Colonic mucosa (tissue), 4 donors: ENCODE measurements at regions not wholly inside any gene's neighbourhood (a gene's known extent, or its start where the extent isn't known, plus 50 kb on each side); places are given as distances from the start of the nearest gene placed in this dataset.

Experiments used
- DNase-seq: peaks from one replicate; pipeline ENCODE4 v3.0.0-alpha.2; 2020
- H3K27ac ChIP-seq: fragments of 200-600 bp; one replicate; pipeline ENCODE4 v1.8.0; 2021
- H3K27me3 ChIP-seq: fragments of 200-600 bp; one replicate; pipeline ENCODE4 v1.8.0; 2021
- H3K36me3 ChIP-seq: fragments of 200-600 bp; one replicate; pipeline ENCODE4 v1.8.0; 2021
- H3K4me1 ChIP-seq: fragments of 200-600 bp; one replicate; pipeline ENCODE4 v1.8.0; 2021; ENCODE audit warnings: mild to moderate bottlenecking
- H3K4me3 ChIP-seq: fragments of 200-600 bp; one replicate; pipeline ENCODE4 v1.8.0; 2021
- H3K9ac ChIP-seq, 2 donors: one replicate each; pipeline ENCODE4 v1.7.0; 2013; ENCODE audit warnings: control low read depth in 2 of 2, low read depth in 2 of 2, low read length in 2 of 2
- H3K9me3 ChIP-seq: fragments of 200-600 bp; one replicate; pipeline ENCODE4 v1.8.0; 2021
- intact Hi-C: fragments of 100-400 bp; cut with DNase I; formaldehyde crosslinking; loops from one replicate; pipeline ENCODE4 v1.14.1; 2022
- TF ChIP-seq, protein P1 (sequence below): fragments of 200-600 bp; IDR thresholded peaks from one replicate; pipeline ENCODE4 v1.8.0; 2022; ENCODE audit warnings: antibody characterized with exemption, mild to moderate bottlenecking
- donor health status: healthy.
- donor health status: DM: no; HTN: no; CAD: no.
- donor health status: DM: no; HTN: no; CAD: no.

DNA sequence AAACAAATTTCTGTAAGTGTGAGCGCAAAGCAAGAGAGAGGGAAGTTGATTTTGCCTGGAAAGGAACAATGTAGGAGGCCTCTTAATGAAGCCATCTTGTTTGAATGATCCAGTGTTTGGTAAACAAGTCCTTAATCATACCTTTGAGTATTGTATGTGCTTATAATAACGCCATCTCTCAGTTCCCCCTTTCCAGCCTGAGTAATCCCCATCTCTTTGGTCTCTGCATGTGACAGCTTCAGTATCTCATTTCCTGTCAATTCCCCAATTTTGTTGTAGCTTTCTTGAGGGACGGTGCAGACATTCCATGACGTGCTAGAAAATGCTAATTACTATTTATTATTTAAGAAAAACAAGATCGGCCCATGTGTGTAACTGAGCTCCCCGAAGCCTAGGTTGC lies 349.3 kb upstream of the NR2F2 start:
- Histone ChIP-seq H3K36me3 (no peaks in the 10 kb centered on the region), H3K4me3 (no peak overlapping the region), H3K4me1 (no peaks in the 10 kb centered on the region), H3K27ac (no peak overlapping the region), H3K9me3 (no peaks in the 10 kb centered on the region), H3K9ac (no peak overlapping the region), H3K27me3 (no peaks in the 10 kb centered on the region)
- intact Hi-C loops: no loop called here
- DNase-seq: no peak
- TF ChIP-seq, protein P1, sequence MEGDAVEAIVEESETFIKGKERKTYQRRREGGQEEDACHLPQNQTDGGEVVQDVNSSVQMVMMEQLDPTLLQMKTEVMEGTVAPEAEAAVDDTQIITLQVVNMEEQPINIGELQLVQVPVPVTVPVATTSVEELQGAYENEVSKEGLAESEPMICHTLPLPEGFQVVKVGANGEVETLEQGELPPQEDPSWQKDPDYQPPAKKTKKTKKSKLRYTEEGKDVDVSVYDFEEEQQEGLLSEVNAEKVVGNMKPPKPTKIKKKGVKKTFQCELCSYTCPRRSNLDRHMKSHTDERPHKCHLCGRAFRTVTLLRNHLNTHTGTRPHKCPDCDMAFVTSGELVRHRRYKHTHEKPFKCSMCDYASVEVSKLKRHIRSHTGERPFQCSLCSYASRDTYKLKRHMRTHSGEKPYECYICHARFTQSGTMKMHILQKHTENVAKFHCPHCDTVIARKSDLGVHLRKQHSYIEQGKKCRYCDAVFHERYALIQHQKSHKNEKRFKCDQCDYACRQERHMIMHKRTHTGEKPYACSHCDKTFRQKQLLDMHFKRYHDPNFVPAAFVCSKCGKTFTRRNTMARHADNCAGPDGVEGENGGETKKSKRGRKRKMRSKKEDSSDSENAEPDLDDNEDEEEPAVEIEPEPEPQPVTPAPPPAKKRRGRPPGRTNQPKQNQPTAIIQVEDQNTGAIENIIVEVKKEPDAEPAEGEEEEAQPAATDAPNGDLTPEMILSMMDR: no peak

DNA sequence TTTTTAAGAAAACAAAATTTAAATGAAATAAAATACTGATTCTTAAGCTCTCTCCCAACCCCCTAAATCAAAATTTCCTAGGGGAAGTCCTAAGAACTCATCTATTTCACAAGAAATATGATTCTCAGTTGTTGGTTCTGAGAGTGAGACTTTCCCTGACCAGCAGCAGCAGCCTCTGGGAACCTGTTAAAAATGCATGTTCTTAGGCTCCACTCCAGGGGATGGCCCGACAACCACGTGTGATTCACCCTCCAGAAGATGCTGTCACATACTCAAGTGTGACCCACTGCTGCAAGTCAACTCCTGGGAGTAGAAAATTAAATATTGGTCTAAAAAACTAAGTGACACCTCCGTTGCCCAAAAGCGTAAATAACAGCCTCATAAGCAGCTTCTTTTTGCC lies 343.2 kb upstream of the NR2F2 start:
- Histone ChIP-seq H3K27ac (no peak overlapping the region), H3K9ac (no peak overlapping the region), H3K27me3 (no peaks in the 10 kb centered on the region), H3K4me3 (no peak overlapping the region), H3K4me1 (no peaks in the 10 kb centered on the region), H3K36me3 (no peaks in the 10 kb centered on the region), H3K9me3 (no peaks in the 10 kb centered on the region)
- intact Hi-C loops: no loop called here
- no peak for DNase-seq
- TF ChIP-seq, protein P1: no peak

DNA sequence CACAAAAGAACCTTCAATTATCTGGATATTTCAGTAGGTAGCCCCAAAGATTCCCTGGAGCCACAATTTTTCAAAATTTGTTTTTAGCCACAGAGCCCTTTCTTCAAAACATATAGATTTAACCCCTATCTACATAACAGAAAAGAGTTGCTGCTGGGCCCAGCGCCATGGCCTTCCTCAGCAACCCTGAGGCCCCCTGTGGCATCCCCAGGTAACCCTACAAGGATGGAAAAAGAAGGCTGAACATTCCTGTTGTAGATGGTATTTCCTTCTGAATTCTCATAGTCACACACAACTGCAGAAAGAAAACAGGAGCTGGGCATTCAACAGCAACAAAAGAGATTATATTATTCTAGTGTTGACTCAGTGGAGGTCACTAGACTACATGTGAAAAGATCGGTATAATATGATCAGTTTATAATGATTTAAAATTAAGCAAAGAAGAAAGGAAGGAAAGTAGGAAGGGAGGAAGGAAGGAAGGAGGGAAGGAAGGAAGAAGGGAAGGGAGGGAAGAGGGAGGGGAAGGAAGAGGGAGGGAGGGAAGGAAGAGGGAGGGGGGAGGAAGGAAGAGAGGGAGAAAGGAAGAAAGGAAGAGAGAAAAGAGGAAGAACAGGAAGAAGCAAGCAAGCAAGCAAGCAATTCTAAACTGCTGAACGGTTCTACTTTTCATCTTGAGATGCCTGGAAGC lies 342.5 kb upstream of the NR2F2 start:
- H3K4me1 ChIP-seq: no peaks in the 10 kb centered on the region
- TF ChIP-seq, protein P1: no peak
- H3K36me3 ChIP-seq: no peaks in the 10 kb centered on the region
- no peaks in the 10 kb centered on the region for H3K9me3 ChIP-seq
- H3K9ac ChIP-seq: no peak overlapping the region
- no peak overlapping the region for H3K27ac ChIP-seq
- no peak overlapping the region for H3K4me3 ChIP-seq
- intact Hi-C loops: no loop called here
- no peaks in the 10 kb centered on the region for H3K27me3 ChIP-seq
- no peak for DNase-seq

DNA sequence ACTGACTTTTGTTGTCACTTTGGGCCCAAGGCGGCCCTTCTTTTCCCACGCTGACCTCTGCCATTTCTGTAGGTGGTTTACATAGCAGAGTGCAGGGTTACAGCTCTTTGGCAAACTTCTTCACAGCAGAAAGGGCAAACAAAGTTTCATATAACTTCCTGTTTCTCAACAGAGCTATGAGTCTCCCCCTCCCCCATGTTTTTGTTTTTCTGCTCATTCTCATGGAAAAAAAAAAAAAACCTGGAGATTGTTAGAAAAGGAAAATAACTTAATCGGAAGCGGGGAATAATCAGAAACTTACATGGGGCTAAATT lies 342.0 kb upstream of the NR2F2 start:
- no peak overlapping the region for H3K27ac ChIP-seq
- no peak for DNase-seq
- H3K9ac ChIP-seq: no peak overlapping the region
- no peaks in the 10 kb centered on the region for H3K27me3 ChIP-seq
- no peak overlapping the region for H3K4me3 ChIP-seq
- TF ChIP-seq, protein P1: no peak
- H3K36me3 ChIP-seq: no peaks in the 10 kb centered on the region
- H3K9me3 ChIP-seq: no peaks in the 10 kb centered on the region
- intact Hi-C loops: no loop called here
- H3K4me1 ChIP-seq: no peaks in the 10 kb centered on the region

DNA sequence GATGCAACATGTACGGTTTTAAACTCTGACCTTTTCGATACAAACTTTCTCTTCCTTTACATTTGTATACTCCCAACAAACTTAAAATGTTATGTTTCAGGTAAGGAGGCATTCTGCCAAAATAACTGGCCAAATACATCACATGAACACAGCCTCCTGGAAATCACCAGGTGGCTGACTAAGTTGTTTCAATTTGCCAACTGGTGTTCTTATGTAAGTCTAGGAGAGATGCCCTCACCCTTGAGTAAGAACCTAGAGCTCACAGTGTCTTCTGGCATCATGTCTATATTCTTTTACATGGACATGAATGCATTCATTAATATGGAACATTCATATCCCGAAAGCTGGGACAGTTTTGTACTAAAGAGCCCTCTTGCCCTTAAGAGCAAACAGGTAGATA lies 341.1 kb upstream of the NR2F2 start:
- DNase-seq: no peak
- Histone ChIP-seq H3K36me3 (no peaks in the 10 kb centered on the region), H3K27me3 (no peaks in the 10 kb centered on the region), H3K9ac (no peak overlapping the region), H3K9me3 (no peaks in the 10 kb centered on the region), H3K27ac (no peak overlapping the region), H3K4me3 (no peak overlapping the region), H3K4me1 (no peaks in the 10 kb centered on the region)
- TF ChIP-seq, protein P1: no peak
- intact Hi-C loops: no loop called here
